BLaER1 treated with 17β-estradiol and CSF1 and Interleukin-3, amounts not matched to agents 10 nM and 100 nM (cell line): ENCODE measurements at regions not wholly inside any gene's neighbourhood (a gene's known extent, or its start where the extent isn't known, plus 50 kb on each side); places are given as distances from the start of the nearest gene placed in this dataset.

Experiments
- H3K27ac ChIP-seq, 11 experiments: shearing (Covaris generic); formaldehyde crosslinking; 2 replicates each; pipeline ENCODE4 v1.8.1; 2022
- H3K27me3 ChIP-seq, 11 experiments: shearing (Covaris generic); formaldehyde crosslinking; 2 replicates each; pipeline ENCODE4 v1.8.1; 2022
- H3K36me3 ChIP-seq, 11 experiments: shearing (Covaris generic); formaldehyde crosslinking; 2 replicates each; pipeline ENCODE4 v1.8.1; 2022
- H3K4me1 ChIP-seq, 10 experiments: shearing (Covaris generic); formaldehyde crosslinking; 2 replicates each; pipeline ENCODE4 v1.8.1; 2022
- H3K4me2 ChIP-seq, 11 experiments: shearing (Covaris generic); formaldehyde crosslinking; 2 replicates each; pipeline ENCODE4 v1.8.1; 2022
- H3K4me3 ChIP-seq, 10 experiments: shearing (Covaris generic); formaldehyde crosslinking; 2 replicates each; pipeline ENCODE4 v1.8.1; 2022
- H3K9ac ChIP-seq, 11 experiments: shearing (Covaris generic); formaldehyde crosslinking; 2 replicates each; pipeline ENCODE4 v1.8.1; 2022
- H3K9me3 ChIP-seq, 11 experiments: shearing (Covaris generic); formaldehyde crosslinking; replicated peaks in 1 of 11; 2 replicates each; pipeline ENCODE4 v1.8.1; 2022
- H4K20me1 ChIP-seq, 11 experiments: shearing (Covaris generic); formaldehyde crosslinking; 2 replicates each; pipeline ENCODE4 v1.8.1; 2022
- Cebpa-rat ChIP-seq, 11 experiments: shearing (Covaris generic); IDR thresholded peaks; 2 replicates each; pipeline ENCODE4 v1.8.1; 2022

DNA sequence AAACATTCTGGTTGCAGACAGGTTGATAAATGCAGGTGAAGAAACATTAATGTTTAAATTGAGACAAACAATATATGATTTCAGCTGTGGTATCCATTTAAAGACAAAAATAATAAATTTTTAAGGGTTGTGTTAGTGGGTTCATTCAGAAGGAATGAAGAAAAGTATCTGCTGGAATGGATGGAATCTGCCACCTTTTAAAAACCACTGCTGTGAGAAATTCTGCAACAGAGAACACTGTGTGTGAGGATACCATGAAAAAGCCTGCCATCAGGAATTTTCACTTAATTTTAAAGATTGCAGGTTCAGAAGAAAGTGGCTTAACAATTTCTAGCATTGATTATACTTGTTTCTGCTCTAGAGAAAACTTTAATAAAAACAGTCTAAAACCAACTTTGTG is 184.6 kb upstream of the SOX5 start:
- Histone ChIP-seq H4K20me1 (no peaks in the 10 kb centered on the region), H3K9me3 (no peaks in the 10 kb centered on the region), H3K36me3 (no peaks in the 10 kb centered on the region), H3K9ac (no peak overlapping the region), H3K4me3 (no peak overlapping the region), H3K4me1 (peaks cover 0 to 13% (median 0%) of the 10 kb centered on the region in 10 experiments; a peak in 4 of 20 replicates), H3K27me3 (no peaks in the 10 kb centered on the region), H3K4me2 (no peak overlapping the region), H3K27ac (no peak overlapping the region)
- TF ChIP-seq Cebpa-rat (IDR thresholded peaks at IDR 0.05): no peak

DNA sequence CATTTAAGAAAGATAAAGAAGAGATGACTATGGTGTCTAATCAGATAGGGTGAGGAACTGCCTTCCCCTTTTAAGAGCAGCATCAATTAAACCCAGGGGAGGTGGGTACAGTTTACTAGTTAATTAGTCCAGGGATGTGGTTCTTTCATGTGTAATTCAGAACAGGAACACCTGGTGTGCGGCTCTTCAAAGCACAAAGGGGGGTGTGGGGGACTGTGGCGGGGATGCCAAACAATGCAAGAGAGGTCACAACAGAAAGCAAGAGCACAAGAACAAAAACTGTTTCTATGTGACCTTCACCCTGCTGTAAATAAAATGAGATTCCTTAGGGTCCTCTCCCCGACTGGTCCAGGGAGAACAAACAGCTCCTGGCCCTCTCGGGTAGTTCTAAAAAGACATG is 183.9 kb upstream of the SOX5 start:
- no peaks in the 10 kb centered on the region for H3K9me3 ChIP-seq
- H3K4me2 ChIP-seq: no peak overlapping the region
- no peaks in the 10 kb centered on the region for H3K27me3 ChIP-seq
- no peaks in the 10 kb centered on the region for H3K36me3 ChIP-seq
- TF ChIP-seq Cebpa-rat (IDR thresholded peaks at IDR 0.05): no peak
- H3K4me3 ChIP-seq: no peak overlapping the region
- H4K20me1 ChIP-seq: no peaks in the 10 kb centered on the region
- no peak overlapping the region for H3K9ac ChIP-seq
- no peak overlapping the region for H3K27ac ChIP-seq
- H3K4me1 ChIP-seq: peaks cover 0 to 9% (median 0%) of the 10 kb centered on the region in 10 experiments; a peak in 4 of 20 replicates

GRCh38 chr12:24127919-24128721 is 178.7 kb upstream of the SOX5 start:
- no peak overlapping the region for H3K27ac ChIP-seq
- H3K4me3 ChIP-seq: no peak overlapping the region
- no peaks in the 10 kb centered on the region for H3K36me3 ChIP-seq
- H3K9ac ChIP-seq: no peak overlapping the region
- TF ChIP-seq Cebpa-rat (IDR thresholded peaks at IDR 0.05): no peak
- H3K27me3 ChIP-seq: peaks cover 0 to 8% (median 0%) of the 10 kb centered on the region in 11 experiments; a peak in 4 of 22 replicates
- H4K20me1 ChIP-seq: no peaks in the 10 kb centered on the region
- H3K9me3 ChIP-seq: no peaks in the 10 kb centered on the region
- H3K4me2 ChIP-seq: no peak overlapping the region; a peak in 1 of 22 replicates
- peaks cover 0 to 6% (median 0%) of the 10 kb centered on the region in 10 experiments; a peak in 2 of 20 replicates for H3K4me1 ChIP-seq

DNA sequence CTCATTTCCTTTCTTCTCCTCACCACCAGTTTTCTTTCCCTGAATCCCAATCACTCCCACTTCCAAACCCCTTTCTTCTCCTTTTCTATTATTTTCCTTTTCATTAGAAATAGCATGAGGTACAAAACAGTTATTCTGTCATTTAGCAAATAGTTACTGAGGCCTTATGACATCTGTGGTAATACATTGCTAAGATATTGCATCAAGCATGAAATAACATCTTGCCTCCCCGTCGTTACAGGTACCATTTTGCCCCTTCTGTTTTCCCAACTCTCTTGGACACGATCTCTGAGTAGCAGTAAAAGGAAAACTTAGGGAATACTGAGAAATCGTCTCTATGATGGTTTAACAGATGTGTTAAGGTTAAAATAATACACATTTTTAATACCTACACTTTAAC is 175.8 kb upstream of the SOX5 start:
- H3K4me3 ChIP-seq: no peak overlapping the region
- no peak for TF ChIP-seq Cebpa-rat (IDR thresholded peaks at IDR 0.05)
- H3K4me2 ChIP-seq: no peak overlapping the region
- no peaks in the 10 kb centered on the region for H3K36me3 ChIP-seq
- H3K4me1 ChIP-seq: peaks cover 0 to 10% (median 0%) of the 10 kb centered on the region in 10 experiments; a peak in 2 of 20 replicates
- no peaks in the 10 kb centered on the region for H4K20me1 ChIP-seq
- H3K27ac ChIP-seq: no peak overlapping the region
- no peaks in the 10 kb centered on the region for H3K9me3 ChIP-seq
- H3K27me3 ChIP-seq: peaks cover 0 to 8% (median 0%) of the 10 kb centered on the region in 11 experiments; a peak in 4 of 22 replicates
- no peak overlapping the region for H3K9ac ChIP-seq

DNA sequence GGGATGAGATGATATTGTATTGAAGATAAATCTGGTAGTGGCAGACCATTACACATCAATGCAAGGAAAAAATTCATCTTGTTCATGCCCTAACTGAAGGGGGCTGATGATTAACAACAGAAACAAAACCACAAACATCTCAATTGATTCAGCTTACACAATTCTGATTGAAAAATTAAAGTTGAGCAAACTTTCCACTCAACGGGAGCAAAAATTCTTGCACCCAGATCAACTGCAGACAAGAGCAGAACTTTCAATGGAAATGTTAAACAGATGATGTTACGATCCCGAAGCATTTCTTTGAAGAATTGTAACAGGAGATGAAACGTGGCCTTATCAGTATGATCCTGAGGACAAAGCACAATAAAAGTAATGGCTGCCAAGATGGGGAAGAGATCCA is 172.4 kb upstream of the SOX5 start:
- H3K4me1 ChIP-seq: peaks cover 0 to 10% (median 0%) of the 10 kb centered on the region in 10 experiments; a peak in 2 of 20 replicates
- H3K9ac ChIP-seq: no peak overlapping the region
- H3K27me3 ChIP-seq: peaks cover 0 to 8% (median 0%) of the 10 kb centered on the region in 11 experiments; a peak in 4 of 22 replicates
- no peak for TF ChIP-seq Cebpa-rat (IDR thresholded peaks at IDR 0.05)
- no peaks in the 10 kb centered on the region for H3K36me3 ChIP-seq
- H3K4me2 ChIP-seq: no peak overlapping the region
- H3K4me3 ChIP-seq: no peak overlapping the region
- no peaks in the 10 kb centered on the region for H3K9me3 ChIP-seq
- no peaks in the 10 kb centered on the region for H4K20me1 ChIP-seq
- H3K27ac ChIP-seq: no peak overlapping the region

DNA sequence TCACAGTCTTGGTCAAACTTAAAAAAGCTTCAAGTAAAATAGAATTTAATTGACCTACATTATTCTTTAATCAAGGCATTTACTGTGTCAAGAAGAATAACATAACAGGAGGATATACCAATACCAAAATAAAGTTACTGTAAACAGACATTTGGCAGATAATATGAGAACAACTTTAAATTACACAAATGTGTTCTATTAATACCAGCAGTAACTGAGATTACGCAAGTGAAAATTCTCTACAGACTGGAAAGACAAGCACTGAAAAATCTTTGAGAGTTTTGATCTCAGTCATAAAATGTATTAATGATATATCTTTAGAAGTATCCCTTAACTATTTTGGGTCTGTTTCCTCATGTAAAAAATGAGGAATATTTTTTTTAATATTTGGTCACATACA is 169.2 kb upstream of the SOX5 start:
- no peaks in the 10 kb centered on the region for H3K36me3 ChIP-seq
- no peak overlapping the region for H3K4me3 ChIP-seq
- H3K4me2 ChIP-seq: no peak overlapping the region
- H4K20me1 ChIP-seq: no peaks in the 10 kb centered on the region
- no peaks in the 10 kb centered on the region for H3K9me3 ChIP-seq
- no peak overlapping the region for H3K27ac ChIP-seq
- no peak for TF ChIP-seq Cebpa-rat (IDR thresholded peaks at IDR 0.05)
- H3K4me1 ChIP-seq: peaks cover 0 to 9% (median 0%) of the 10 kb centered on the region in 10 experiments; a peak in 2 of 20 replicates
- H3K27me3 ChIP-seq: no peaks in the 10 kb centered on the region
- H3K9ac ChIP-seq: no peak overlapping the region

DNA sequence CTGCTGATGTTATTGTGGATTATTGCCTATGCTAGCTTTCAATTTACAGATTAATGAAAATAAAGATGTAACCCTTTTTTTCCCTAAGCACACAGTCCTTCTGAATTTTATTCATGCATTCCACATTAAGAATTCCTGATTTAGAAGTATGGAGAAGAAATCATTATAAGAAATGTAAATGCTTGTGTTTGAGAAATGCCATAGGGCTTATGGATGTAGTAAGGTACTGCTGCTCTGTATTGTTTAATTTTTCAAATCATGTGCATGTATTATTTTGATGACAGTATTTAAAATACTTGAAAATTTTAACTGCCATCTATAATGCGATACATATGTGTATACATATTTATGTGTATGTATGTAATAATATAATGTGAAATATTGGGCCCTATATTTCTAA is 167.1 kb upstream of the SOX5 start:
- H3K9me3 ChIP-seq: no peaks in the 10 kb centered on the region
- H3K27me3 ChIP-seq: no peaks in the 10 kb centered on the region
- H3K4me2 ChIP-seq: no peak overlapping the region
- no peak for TF ChIP-seq Cebpa-rat (IDR thresholded peaks at IDR 0.05)
- H3K9ac ChIP-seq: no peak overlapping the region
- H4K20me1 ChIP-seq: no peaks in the 10 kb centered on the region
- no peak overlapping the region for H3K27ac ChIP-seq
- H3K4me3 ChIP-seq: no peak overlapping the region
- H3K4me1 ChIP-seq: no peaks in the 10 kb centered on the region
- H3K36me3 ChIP-seq: no peaks in the 10 kb centered on the region

- H3K27ac ChIP-seq: no peak overlapping the region
- H3K36me3 ChIP-seq: no peaks in the 10 kb centered on the region
- no peak overlapping the region for H3K4me2 ChIP-seq
- TF ChIP-seq Cebpa-rat (IDR thresholded peaks at IDR 0.05): no peak
- no peak overlapping the region for H3K4me3 ChIP-seq
- no peaks in the 10 kb centered on the region for H4K20me1 ChIP-seq
- no peaks in the 10 kb centered on the region for H3K9me3 ChIP-seq
- H3K4me1 ChIP-seq: no peaks in the 10 kb centered on the region
- no peaks in the 10 kb centered on the region for H3K27me3 ChIP-seq
- H3K9ac ChIP-seq: no peak overlapping the region
Observed at GRCh38 chr12:24113701-24114100, 164.2 kb upstream of the SOX5 start.

- H3K4me3 ChIP-seq: no peak overlapping the region
- no peaks in the 10 kb centered on the region for H3K4me1 ChIP-seq
- H3K9me3 ChIP-seq: no peaks in the 10 kb centered on the region
- H3K4me2 ChIP-seq: no peak overlapping the region
- TF ChIP-seq Cebpa-rat (IDR thresholded peaks at IDR 0.05): no peak
- H3K9ac ChIP-seq: no peak overlapping the region
- no peak overlapping the region for H3K27ac ChIP-seq
- H4K20me1 ChIP-seq: no peaks in the 10 kb centered on the region
- no peaks in the 10 kb centered on the region for H3K36me3 ChIP-seq
- no peaks in the 10 kb centered on the region for H3K27me3 ChIP-seq
Observed at GRCh38 chr12:24111616-24112015, 162.1 kb upstream of the SOX5 start.

- Histone ChIP-seq H3K4me3 (no peak overlapping the region), H3K9ac (no peak overlapping the region), H3K27me3 (no peaks in the 10 kb centered on the region), H3K4me1 (no peaks in the 10 kb centered on the region), H3K36me3 (no peaks in the 10 kb centered on the region), H4K20me1 (no peaks in the 10 kb centered on the region), H3K9me3 (no peaks in the 10 kb centered on the region), H3K27ac (no peak overlapping the region), H3K4me2 (no peak overlapping the region)
- no peak for TF ChIP-seq Cebpa-rat (IDR thresholded peaks at IDR 0.05)
Observed at GRCh38 chr12:24111086-24111485, 161.6 kb upstream of the SOX5 start.
